ENCODE measurements at regions not wholly inside any gene's neighbourhood (a gene's known extent, or its start where the extent isn't known, plus 50 kb on each side); places are given as distances from the start of the nearest gene placed in this dataset.

DNA sequence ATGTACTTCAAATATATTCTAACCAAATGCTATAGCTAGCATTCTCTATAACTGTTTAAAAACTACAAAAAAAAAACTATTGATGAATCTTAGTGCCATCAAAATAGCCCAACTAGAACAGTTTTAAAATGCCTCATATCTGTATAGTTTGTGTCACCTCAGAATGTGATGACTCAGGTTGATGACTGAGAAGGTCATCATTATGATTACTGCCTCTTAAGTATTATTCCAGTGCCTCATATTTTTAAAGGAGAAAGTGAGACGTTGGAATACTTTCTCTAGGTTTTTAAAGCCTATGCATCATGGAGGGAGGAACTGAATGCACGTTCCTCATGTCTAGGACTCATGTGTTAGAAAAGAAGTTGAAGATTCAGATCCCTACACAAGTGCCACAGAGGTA, 88.2 kb downstream of the TMA16 start:
- Histone ChIP-seq H3K27ac (no peak overlapping the region), H3K36me3 (no peaks in the 10 kb centered on the region), H3K27me3 (no peaks in the 10 kb centered on the region), H3K4me3 (no peak overlapping the region), H3K9me3 (peaks cover 0 to 2% of the 10 kb centered on the region in 2 donors), H3K4me1 (no peaks in the 10 kb centered on the region)
- TF ChIP-seq, protein P1, sequence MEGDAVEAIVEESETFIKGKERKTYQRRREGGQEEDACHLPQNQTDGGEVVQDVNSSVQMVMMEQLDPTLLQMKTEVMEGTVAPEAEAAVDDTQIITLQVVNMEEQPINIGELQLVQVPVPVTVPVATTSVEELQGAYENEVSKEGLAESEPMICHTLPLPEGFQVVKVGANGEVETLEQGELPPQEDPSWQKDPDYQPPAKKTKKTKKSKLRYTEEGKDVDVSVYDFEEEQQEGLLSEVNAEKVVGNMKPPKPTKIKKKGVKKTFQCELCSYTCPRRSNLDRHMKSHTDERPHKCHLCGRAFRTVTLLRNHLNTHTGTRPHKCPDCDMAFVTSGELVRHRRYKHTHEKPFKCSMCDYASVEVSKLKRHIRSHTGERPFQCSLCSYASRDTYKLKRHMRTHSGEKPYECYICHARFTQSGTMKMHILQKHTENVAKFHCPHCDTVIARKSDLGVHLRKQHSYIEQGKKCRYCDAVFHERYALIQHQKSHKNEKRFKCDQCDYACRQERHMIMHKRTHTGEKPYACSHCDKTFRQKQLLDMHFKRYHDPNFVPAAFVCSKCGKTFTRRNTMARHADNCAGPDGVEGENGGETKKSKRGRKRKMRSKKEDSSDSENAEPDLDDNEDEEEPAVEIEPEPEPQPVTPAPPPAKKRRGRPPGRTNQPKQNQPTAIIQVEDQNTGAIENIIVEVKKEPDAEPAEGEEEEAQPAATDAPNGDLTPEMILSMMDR (IDR thresholded peaks at IDR 0.05), result no peak
- TF ChIP-seq POLR2A (IDR thresholded peaks at IDR 0.05) (no peak), POLR2AphosphoS5 (IDR thresholded peaks at IDR 0.05) (no peak)
- no peak for DNase-seq (ENCODE audit: low spot score in 2 of 2)
- intact Hi-C loops (cut with DNase I; ENCODE audit: low total_unique reads), result no loop called here

DNA sequence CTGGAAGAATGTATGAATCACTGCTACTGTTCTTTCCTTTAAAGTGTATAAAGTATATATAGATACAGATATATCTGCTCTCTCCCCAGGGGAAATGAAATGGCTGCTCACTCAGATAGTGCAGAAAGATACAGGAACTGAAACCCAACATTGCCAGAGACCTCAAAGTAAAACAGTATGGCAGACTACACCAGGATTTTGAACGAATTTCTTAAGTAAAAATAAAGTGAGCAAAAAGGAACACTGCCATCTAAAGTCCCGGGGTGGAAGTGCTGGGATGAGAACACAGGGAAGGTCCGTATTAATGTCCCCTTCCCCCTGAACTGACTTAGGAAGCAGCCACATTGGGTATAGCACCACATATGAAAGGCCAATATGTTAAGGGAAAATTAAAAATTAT, 93.4 kb downstream of the TMA16 start:
- Histone ChIP-seq H3K9me3 (no peaks in the 10 kb centered on the region), H3K27ac (no peak overlapping the region), H3K36me3 (no peaks in the 10 kb centered on the region), H3K4me1 (no peaks in the 10 kb centered on the region), H3K4me3 (no peak overlapping the region), H3K27me3 (no peaks in the 10 kb centered on the region)
- DNase-seq (ENCODE audit: low spot score in 2 of 2), result no peak
- TF ChIP-seq POLR2A (IDR thresholded peaks at IDR 0.05) (no peak), POLR2AphosphoS5 (IDR thresholded peaks at IDR 0.05) (no peak)
- TF ChIP-seq, protein P1 (IDR thresholded peaks at IDR 0.05), result no peak
- intact Hi-C loops (cut with DNase I; ENCODE audit: low total_unique reads), result no loop called here

DNA sequence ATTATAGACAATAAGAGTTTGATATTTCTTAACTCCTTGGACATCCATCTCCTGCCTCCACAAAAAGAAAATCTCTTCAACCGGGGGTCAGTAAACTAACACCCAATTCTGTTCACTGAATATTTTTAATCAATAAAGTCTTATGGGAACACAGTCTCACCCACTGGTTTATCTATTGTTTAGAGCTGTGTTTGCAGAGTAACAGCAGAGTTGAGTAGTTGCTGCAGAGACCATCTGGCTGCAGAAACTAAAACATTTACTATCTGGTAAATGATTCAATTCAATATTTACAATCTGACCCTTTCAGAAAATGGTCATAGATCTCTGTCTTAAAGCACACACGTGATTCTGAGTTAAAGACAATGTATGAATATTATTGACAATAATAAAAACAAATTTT, 94.0 kb downstream of the TMA16 start:
- Histone ChIP-seq H3K4me1 (no peaks in the 10 kb centered on the region), H3K4me3 (no peak overlapping the region), H3K36me3 (no peaks in the 10 kb centered on the region), H3K9me3 (no peaks in the 10 kb centered on the region), H3K27ac (no peak overlapping the region), H3K27me3 (no peaks in the 10 kb centered on the region)
- TF ChIP-seq POLR2AphosphoS5 (IDR thresholded peaks at IDR 0.05), result no peak
- TF ChIP-seq, protein P1 (IDR thresholded peaks at IDR 0.05), result no peak
- no peak for TF ChIP-seq POLR2A (IDR thresholded peaks at IDR 0.05)
- DNase-seq (ENCODE audit: low spot score in 2 of 2), result no peak
- intact Hi-C loops (cut with DNase I; ENCODE audit: low total_unique reads), result no loop called here

DNA sequence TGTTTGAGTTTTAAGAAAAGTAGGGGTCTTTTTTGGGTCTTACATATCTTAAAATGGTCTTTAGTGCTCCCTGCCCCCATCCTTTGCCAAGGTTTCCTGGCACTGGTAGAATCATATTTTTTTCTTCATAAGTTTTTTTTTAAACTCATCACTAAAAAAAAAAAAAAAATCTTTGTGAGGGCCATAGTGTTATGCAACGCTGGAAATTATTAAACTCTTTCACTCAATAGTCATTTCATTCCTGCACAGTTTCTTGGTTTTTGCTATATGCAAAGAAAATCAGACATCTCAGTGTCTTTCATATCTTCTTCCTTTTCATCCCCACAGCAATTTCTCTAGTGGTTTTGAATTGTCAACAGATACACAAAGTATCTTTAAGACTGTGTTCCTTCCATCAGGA, 95.6 kb downstream of the TMA16 start:
- H3K36me3 ChIP-seq, result no peaks in the 10 kb centered on the region
- DNase-seq (ENCODE audit: low spot score in 2 of 2), result no peak
- intact Hi-C loops (cut with DNase I; ENCODE audit: low total_unique reads), result no loop called here
- no peak overlapping the region for H3K4me3 ChIP-seq
- TF ChIP-seq, protein P1 (IDR thresholded peaks at IDR 0.05), result no peak
- no peak for TF ChIP-seq POLR2A (IDR thresholded peaks at IDR 0.05)
- no peak for TF ChIP-seq POLR2AphosphoS5 (IDR thresholded peaks at IDR 0.05)
- H3K27me3 ChIP-seq, result no peaks in the 10 kb centered on the region
- H3K9me3 ChIP-seq, result no peaks in the 10 kb centered on the region
- H3K4me1 ChIP-seq, result no peaks in the 10 kb centered on the region
- H3K27ac ChIP-seq, result no peak overlapping the region

DNA sequence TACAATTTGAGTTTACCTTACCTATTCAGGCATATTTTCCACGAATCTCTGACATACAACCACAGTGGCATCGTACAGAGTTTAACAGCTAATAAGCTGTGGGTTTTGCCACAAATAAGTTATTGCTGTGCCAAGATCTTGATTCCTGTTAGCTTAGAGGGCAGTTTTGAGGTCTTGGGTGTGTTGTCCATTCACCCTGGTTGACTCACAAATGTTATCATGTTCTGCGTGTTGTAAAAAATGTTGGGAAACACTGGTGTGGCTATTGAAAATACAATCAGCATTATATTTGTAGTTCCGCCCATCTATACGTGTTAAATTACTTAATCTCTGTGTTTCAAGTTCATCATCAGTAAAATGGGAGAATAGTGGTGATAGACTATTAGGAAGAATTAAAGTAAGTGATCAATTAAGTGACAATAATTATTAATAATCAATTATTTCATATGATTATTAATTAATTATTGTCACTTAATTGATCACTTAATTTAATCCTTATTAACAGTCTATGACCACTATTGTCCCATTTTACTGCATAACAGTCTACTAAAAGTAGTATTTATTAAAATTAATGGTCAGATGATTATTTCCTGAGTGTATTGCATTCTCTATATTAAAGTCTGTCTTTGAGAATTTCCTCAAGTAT, 96.3 kb downstream of the TMA16 start:
- H3K4me1 ChIP-seq, result no peaks in the 10 kb centered on the region
- no peak overlapping the region for H3K4me3 ChIP-seq
- no peak overlapping the region for H3K27ac ChIP-seq
- no peaks in the 10 kb centered on the region for H3K36me3 ChIP-seq
- TF ChIP-seq POLR2AphosphoS5 (IDR thresholded peaks at IDR 0.05), result no peak
- TF ChIP-seq, protein P1 (IDR thresholded peaks at IDR 0.05), result no peak
- no peak for TF ChIP-seq POLR2A (IDR thresholded peaks at IDR 0.05)
- no peaks in the 10 kb centered on the region for H3K27me3 ChIP-seq
- no peaks in the 10 kb centered on the region for H3K9me3 ChIP-seq
- no peak for DNase-seq (ENCODE audit: low spot score in 2 of 2)
- intact Hi-C loops (cut with DNase I; ENCODE audit: low total_unique reads), result no loop called here

All from breast epithelium (tissue), 4 donors.